GM18499 (cell line): ENCODE measurements at regions not wholly inside any gene's neighbourhood (a gene's known extent, or its start where the extent isn't known, plus 50 kb on each side); places are given as distances from the start of the nearest gene placed in this dataset.

Source experiments
- ATAC-seq: cut with Tn5 transposase; IDR thresholded peaks from one replicate; pipeline ENCODE4 v1.9.1; 2021; ENCODE audit warnings: moderate number of reproducible peaks; ENCODE audit not compliant: insufficient read depth, unreplicated experiment

- no peak for ATAC-seq
Observed at GRCh38 chr20:43863821-43864544, 50.7 kb upstream of the TOX2 start.

- ATAC-seq = no peak
Observed at GRCh38 chr20:43863330-43863729, 51.3 kb upstream of the TOX2 start.

- no peak for ATAC-seq
Observed at GRCh38 chr20:43862438-43862837, 52.2 kb upstream of the TOX2 start.

- no peak for ATAC-seq
Observed at GRCh38 chr20:43859994-43860393, 54.7 kb upstream of the TOX2 start.

GRCh38 chr20:43857932-43858331 is 56.7 kb upstream of the TOX2 start:
- no peak for ATAC-seq

GRCh38 chr20:43857127-43857526 is 57.5 kb upstream of the TOX2 start:
- ATAC-seq = no peak

GRCh38 chr20:43855803-43856202 is 58.8 kb upstream of the TOX2 start:
- no peak for ATAC-seq

- no peak for ATAC-seq
Observed at GRCh38 chr20:43853918-43854317, 60.7 kb upstream of the TOX2 start.

- no peak for ATAC-seq
Observed at GRCh38 chr20:43853174-43853803, 61.4 kb upstream of the TOX2 start.

GRCh38 chr20:43849496-43850186 is 65.0 kb upstream of the TOX2 start:
- no peak for ATAC-seq

- no peak for ATAC-seq
Observed at GRCh38 chr20:43846516-43846905, 68.1 kb upstream of the TOX2 start.

GRCh38 chr20:43844778-43845614 is 69.7 kb upstream of the TOX2 start:
- no peak for ATAC-seq

GRCh38 chr20:43843965-43844660 is 70.5 kb upstream of the TOX2 start:
- no peak for ATAC-seq

- no peak for ATAC-seq
Observed at GRCh38 chr20:43843096-43843964, 71.3 kb upstream of the TOX2 start.

GRCh38 chr20:43842126-43843020 is 72.3 kb upstream of the TOX2 start:
- no peak for ATAC-seq

- ATAC-seq = no peak
Observed at GRCh38 chr20:43840382-43841070, 74.1 kb upstream of the TOX2 start.

- no peak for ATAC-seq
Observed at GRCh38 chr20:43839793-43840199, 74.9 kb upstream of the TOX2 start.

- ATAC-seq = no peak
Observed at GRCh38 chr20:43838703-43839060, 76.0 kb upstream of the TOX2 start.
